ENCODE measurements at regions not wholly inside any gene's neighbourhood (a gene's known extent, or its start where the extent isn't known, plus 50 kb on each side); places are given as distances from the start of the nearest gene placed in this dataset.

DNA sequence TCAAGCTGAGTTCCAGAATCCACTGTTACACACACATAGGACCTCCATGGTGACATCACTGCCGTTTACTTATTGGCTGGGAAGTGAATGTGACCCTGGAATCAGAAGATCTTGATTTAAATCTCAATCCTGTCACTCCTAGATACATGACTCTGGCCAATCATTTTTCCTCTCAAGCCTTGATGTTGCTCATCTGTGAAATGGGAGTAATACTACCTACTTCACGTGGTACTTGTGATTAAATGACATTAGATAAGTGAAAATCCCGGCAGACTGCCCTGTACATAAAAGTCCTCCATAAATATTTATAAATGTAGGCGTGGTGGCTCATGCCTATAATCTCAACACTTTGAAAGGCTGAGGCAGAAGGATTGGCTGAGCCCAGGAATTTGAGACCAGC lies 88.0 kb upstream of the SVIL start:
- H3K36me3 ChIP-seq (ENCODE audit: insufficient read depth, low read length): 0 out of 2 replicates have a peak, but pooled peaks cover 5% of the 10 kb centered on the region
- ATAC-seq (ENCODE audit: insufficient read depth, low read depth) (no peak), DNase-seq (no peak)
- no peak overlapping the region for H2AFZ ChIP-seq (ENCODE audit: low read depth, low read length)
- no peak overlapping the region for H3K4me2 ChIP-seq (ENCODE audit: insufficient read depth, low read length)
- no peaks in the 10 kb centered on the region for H3K27me3 ChIP-seq (ENCODE audit: insufficient read depth, low read length, poor library complexity)
- H3K79me2 ChIP-seq (ENCODE audit: insufficient read depth, low read length): peaks cover 88% of the 10 kb centered on the region
- peaks cover 35% of the 10 kb centered on the region for H3K9me3 ChIP-seq (ENCODE audit: insufficient read depth, low read length, severe bottlenecking)
- no peaks in the 10 kb centered on the region for H3K4me1 ChIP-seq (ENCODE audit: insufficient read depth, low read length)
- H3K4me3 ChIP-seq (ENCODE audit: low read depth in 1 of 2, low read length in 2 of 2): no peak overlapping the region
- TF ChIP-seq, protein P1, sequence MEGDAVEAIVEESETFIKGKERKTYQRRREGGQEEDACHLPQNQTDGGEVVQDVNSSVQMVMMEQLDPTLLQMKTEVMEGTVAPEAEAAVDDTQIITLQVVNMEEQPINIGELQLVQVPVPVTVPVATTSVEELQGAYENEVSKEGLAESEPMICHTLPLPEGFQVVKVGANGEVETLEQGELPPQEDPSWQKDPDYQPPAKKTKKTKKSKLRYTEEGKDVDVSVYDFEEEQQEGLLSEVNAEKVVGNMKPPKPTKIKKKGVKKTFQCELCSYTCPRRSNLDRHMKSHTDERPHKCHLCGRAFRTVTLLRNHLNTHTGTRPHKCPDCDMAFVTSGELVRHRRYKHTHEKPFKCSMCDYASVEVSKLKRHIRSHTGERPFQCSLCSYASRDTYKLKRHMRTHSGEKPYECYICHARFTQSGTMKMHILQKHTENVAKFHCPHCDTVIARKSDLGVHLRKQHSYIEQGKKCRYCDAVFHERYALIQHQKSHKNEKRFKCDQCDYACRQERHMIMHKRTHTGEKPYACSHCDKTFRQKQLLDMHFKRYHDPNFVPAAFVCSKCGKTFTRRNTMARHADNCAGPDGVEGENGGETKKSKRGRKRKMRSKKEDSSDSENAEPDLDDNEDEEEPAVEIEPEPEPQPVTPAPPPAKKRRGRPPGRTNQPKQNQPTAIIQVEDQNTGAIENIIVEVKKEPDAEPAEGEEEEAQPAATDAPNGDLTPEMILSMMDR (IDR thresholded peaks at IDR 0.05; ENCODE audit: borderline replicate concordance, extremely low read depth, low read length, poor library complexity, severe bottlenecking): no peak
- no peak for TF ChIP-seq EZH2 (IDR thresholded peaks at IDR 0.05; ENCODE audit: borderline replicate concordance, low read depth, low read length, severe bottlenecking)
- peaks cover 14% of the 10 kb centered on the region; the same call in 1 of the 2 replicates for H4K20me1 ChIP-seq (ENCODE audit: insufficient read depth, low read length)
- no peak overlapping the region for H3K27ac ChIP-seq (ENCODE audit: low read length)
- no peak overlapping the region for H3K9ac ChIP-seq (ENCODE audit: low read depth, low read length)

DNA sequence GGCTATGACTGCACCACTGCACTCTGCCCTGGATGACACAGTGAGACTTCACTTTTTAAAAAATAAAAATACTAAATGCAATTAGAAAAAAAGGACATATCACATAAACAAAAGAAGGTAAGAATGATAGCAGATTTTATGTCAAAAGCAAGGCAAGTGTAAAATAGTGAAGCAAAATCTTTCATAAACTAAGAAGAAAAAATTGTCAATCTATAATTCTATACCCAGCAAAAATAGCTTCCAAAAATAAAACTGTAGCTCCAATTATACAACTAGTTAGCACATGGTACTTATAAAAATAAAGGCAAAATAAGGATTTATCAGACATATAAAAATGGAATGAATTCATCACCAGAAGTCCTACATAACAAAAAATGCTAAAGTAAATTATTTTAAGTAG lies 85.4 kb upstream of the SVIL start:
- H3K9me3 ChIP-seq (ENCODE audit: insufficient read depth, low read length, severe bottlenecking): peaks cover 35% of the 10 kb centered on the region
- peaks cover 5% of the 10 kb centered on the region; the same call in 1 of the 2 replicates for H4K20me1 ChIP-seq (ENCODE audit: insufficient read depth, low read length)
- H3K9ac ChIP-seq (ENCODE audit: low read depth, low read length): no peak overlapping the region
- H3K79me2 ChIP-seq (ENCODE audit: insufficient read depth, low read length): peaks cover 85% of the 10 kb centered on the region
- ATAC-seq (ENCODE audit: insufficient read depth, low read depth): no peak
- H3K4me2 ChIP-seq (ENCODE audit: insufficient read depth, low read length): no peak overlapping the region
- H3K36me3 ChIP-seq (ENCODE audit: insufficient read depth, low read length): 0 out of 2 replicates have a peak, but pooled peaks cover 5% of the 10 kb centered on the region
- no peak overlapping the region for H3K27ac ChIP-seq (ENCODE audit: low read length)
- TF ChIP-seq EZH2 (IDR thresholded peaks at IDR 0.05; ENCODE audit: borderline replicate concordance, low read depth, low read length, severe bottlenecking): no peak
- TF ChIP-seq, protein P1 (IDR thresholded peaks at IDR 0.05; ENCODE audit: borderline replicate concordance, extremely low read depth, low read length, poor library complexity, severe bottlenecking): no peak
- H3K27me3 ChIP-seq (ENCODE audit: insufficient read depth, low read length, poor library complexity): no peaks in the 10 kb centered on the region
- no peak for DNase-seq
- H2AFZ ChIP-seq (ENCODE audit: low read depth, low read length): no peak overlapping the region
- H3K4me1 ChIP-seq (ENCODE audit: insufficient read depth, low read length): no peaks in the 10 kb centered on the region
- H3K4me3 ChIP-seq (ENCODE audit: low read depth in 1 of 2, low read length in 2 of 2): no peak overlapping the region

DNA sequence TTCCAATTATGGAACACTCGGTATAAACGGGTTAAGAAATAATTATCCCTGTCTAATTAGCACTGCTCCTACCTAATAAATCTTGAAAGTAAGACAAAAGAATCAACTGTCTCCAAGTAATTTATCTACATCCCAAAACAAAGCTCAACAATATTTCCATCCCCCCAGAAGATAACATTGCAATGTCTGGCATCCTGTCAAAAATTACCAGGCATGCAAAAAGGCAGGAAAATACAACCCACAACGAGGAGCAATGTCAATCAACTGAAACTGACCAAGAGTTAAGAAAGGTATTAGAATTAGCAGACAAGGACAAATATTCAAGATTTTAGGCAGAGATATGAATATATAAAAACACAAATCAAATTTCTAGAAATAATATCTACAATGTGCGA lies 84.5 kb upstream of the SVIL start:
- Histone ChIP-seq H4K20me1 (ENCODE audit: insufficient read depth, low read length) (peaks cover 2% of the 10 kb centered on the region; the same call in 1 of the 2 replicates), H3K4me2 (ENCODE audit: insufficient read depth, low read length) (no peak overlapping the region), H3K4me1 (ENCODE audit: insufficient read depth, low read length) (no peaks in the 10 kb centered on the region), H3K4me3 (ENCODE audit: low read depth in 1 of 2, low read length in 2 of 2) (no peak overlapping the region), H3K27me3 (ENCODE audit: insufficient read depth, low read length, poor library complexity) (no peaks in the 10 kb centered on the region), H2AFZ (ENCODE audit: low read depth, low read length) (no peak overlapping the region), H3K79me2 (ENCODE audit: insufficient read depth, low read length) (peaks cover 86% of the 10 kb centered on the region), H3K9ac (ENCODE audit: low read depth, low read length) (no peak overlapping the region), H3K36me3 (ENCODE audit: insufficient read depth, low read length) (0 out of 2 replicates have a peak, but pooled peaks cover 5% of the 10 kb centered on the region), H3K27ac (ENCODE audit: low read length) (no peak overlapping the region), H3K9me3 (ENCODE audit: insufficient read depth, low read length, severe bottlenecking) (peaks cover 35% of the 10 kb centered on the region)
- no peak for TF ChIP-seq EZH2 (IDR thresholded peaks at IDR 0.05; ENCODE audit: borderline replicate concordance, low read depth, low read length, severe bottlenecking)
- TF ChIP-seq, protein P1 (IDR thresholded peaks at IDR 0.05; ENCODE audit: borderline replicate concordance, extremely low read depth, low read length, poor library complexity, severe bottlenecking): no peak
- DNase-seq (no peak), ATAC-seq (ENCODE audit: insufficient read depth, low read depth) (no peak)

Data from DND-41 (cell line).